GM21737 (cell line): ENCODE measurements at regions not wholly inside any gene's neighbourhood (a gene's known extent, or its start where the extent isn't known, plus 50 kb on each side); places are given as distances from the start of the nearest gene placed in this dataset.
"Not testable (repeated sequence)": the region's sequence is repeated elsewhere in the genome, so short reads cannot be mapped to it uniquely, and the experiment has no call there.

Source experiments
- ATAC-seq: cut with Tn5 transposase; IDR thresholded peaks from one replicate; pipeline ENCODE4 v1.9.1; 2021; ENCODE audit warnings: mild to moderate bottlenecking, moderate library complexity; ENCODE audit not compliant: unreplicated experiment

GRCh38 chr1:81738875-81739274, 61.9 kb upstream of the ADGRL2 start:
- no peak for ATAC-seq

- ATAC-seq, result no peak
Measured at GRCh38 chr1:81733480-81733879, 67.3 kb upstream of the ADGRL2 start.

GRCh38 chr1:81731989-81732388, 68.7 kb upstream of the ADGRL2 start:
- ATAC-seq, result no peak

- ATAC-seq, result no peak
Measured at GRCh38 chr1:81730881-81731280, 69.9 kb upstream of the ADGRL2 start.

- not testable (repeated sequence) for ATAC-seq
Measured at GRCh38 chr1:81730299-81730698, 70.4 kb upstream of the ADGRL2 start.

- no peak for ATAC-seq
Measured at GRCh38 chr1:81729818-81730217, 70.9 kb upstream of the ADGRL2 start.

GRCh38 chr1:81729239-81729638, 71.5 kb upstream of the ADGRL2 start:
- ATAC-seq, result no peak

- ATAC-seq, result no peak
Measured at GRCh38 chr1:81725823-81726222, 74.9 kb upstream of the ADGRL2 start.

GRCh38 chr1:81722631-81723328, 78.0 kb upstream of the ADGRL2 start:
- ATAC-seq, result not testable (repeated sequence)

- not testable (repeated sequence) for ATAC-seq
Measured at GRCh38 chr1:81720256-81720655, 80.5 kb upstream of the ADGRL2 start.

- ATAC-seq, result no peak
Measured at GRCh38 chr1:81717230-81717629, 83.5 kb upstream of the ADGRL2 start.

- no peak for ATAC-seq
Measured at GRCh38 chr1:81715391-81715790, 85.3 kb upstream of the ADGRL2 start.

GRCh38 chr1:81714636-81715035, 86.1 kb upstream of the ADGRL2 start:
- ATAC-seq, result no peak

GRCh38 chr1:81712425-81712824, 88.3 kb upstream of the ADGRL2 start:
- ATAC-seq, result no peak

GRCh38 chr1:81710857-81711256, 89.9 kb upstream of the ADGRL2 start:
- no peak for ATAC-seq

- no peak for ATAC-seq
Measured at GRCh38 chr1:81708250-81708649, 92.5 kb upstream of the ADGRL2 start.

- ATAC-seq, result no peak
Measured at GRCh38 chr1:81706650-81707435, 93.9 kb upstream of the ADGRL2 start.

GRCh38 chr1:81703756-81704463, 96.8 kb upstream of the ADGRL2 start:
- no peak for ATAC-seq

- no peak for ATAC-seq
Measured at GRCh38 chr1:81703391-81703755, 97.4 kb upstream of the ADGRL2 start.

- ATAC-seq, result no peak
Measured at GRCh38 chr1:81702903-81703302, 97.8 kb upstream of the ADGRL2 start.

- ATAC-seq, result no peak
Measured at GRCh38 chr1:81702079-81702715, 98.5 kb upstream of the ADGRL2 start.
